ENCODE measurements at regions not wholly inside any gene's neighbourhood (a gene's known extent, or its start where the extent isn't known, plus 50 kb on each side); places are given as distances from the start of the nearest gene placed in this dataset.

- Histone ChIP-seq H3K27ac (no peak overlapping the region), H3K36me3 (replicated peaks) (no peaks in the 10 kb centered on the region), H3K27me3 (replicated peaks) (no peaks in the 10 kb centered on the region), H3K4me3 (ENCODE audit: low read depth, low read length) (no peak overlapping the region)
- in situ Hi-C loops (cut with HindIII; ENCODE audit: low pct_ligation_motif_present, low sequenced_read_pairs), result no loop called here
- TF ChIP-seq CTCF (IDR thresholded peaks at IDR 0.05; ENCODE audit: low read depth, low read length, missing control alignments), result no peak
- DNase-seq, result no peak
Observed at GRCh38 chr6:22884456-22884855, 315.1 kb downstream of the HDGFL1 start.

- no peak overlapping the region for H3K27ac ChIP-seq
- no peaks in the 10 kb centered on the region for H3K36me3 ChIP-seq (replicated peaks)
- in situ Hi-C loops (cut with HindIII; ENCODE audit: low pct_ligation_motif_present, low sequenced_read_pairs), result no loop called here
- H3K27me3 ChIP-seq (replicated peaks), result no peaks in the 10 kb centered on the region
- DNase-seq, result peak; percentile 31
- H3K4me3 ChIP-seq (ENCODE audit: low read depth, low read length), result no peak overlapping the region
- no peak for TF ChIP-seq CTCF (IDR thresholded peaks at IDR 0.05; ENCODE audit: low read depth, low read length, missing control alignments)
Observed at GRCh38 chr6:22886650-22887581, 317.6 kb downstream of the HDGFL1 start.

GRCh38 chr6:22888163-22888752, 318.9 kb downstream of the HDGFL1 start:
- Histone ChIP-seq H3K27ac (no peak overlapping the region), H3K36me3 (replicated peaks) (no peaks in the 10 kb centered on the region), H3K4me3 (ENCODE audit: low read depth, low read length) (no peak overlapping the region), H3K27me3 (replicated peaks) (no peaks in the 10 kb centered on the region)
- no peak for DNase-seq
- in situ Hi-C loops (cut with HindIII; ENCODE audit: low pct_ligation_motif_present, low sequenced_read_pairs), result no loop called here
- TF ChIP-seq CTCF (IDR thresholded peaks at IDR 0.05; ENCODE audit: low read depth, low read length, missing control alignments), result no peak

- H3K27me3 ChIP-seq (replicated peaks), result no peaks in the 10 kb centered on the region
- H3K27ac ChIP-seq, result peak overlapping the region; percentile 72
- DNase-seq, result no peak
- no peak overlapping the region for H3K4me3 ChIP-seq (ENCODE audit: low read depth, low read length)
- TF ChIP-seq CTCF (IDR thresholded peaks at IDR 0.05; ENCODE audit: low read depth, low read length, missing control alignments), result no peak
- H3K36me3 ChIP-seq (replicated peaks), result no peaks in the 10 kb centered on the region
- in situ Hi-C loops (cut with HindIII; ENCODE audit: low pct_ligation_motif_present, low sequenced_read_pairs), result no loop called here
Observed at GRCh38 chr6:22891934-22892333, 322.6 kb downstream of the HDGFL1 start.

- DNase-seq, result peak; percentile 91
- Histone ChIP-seq H3K36me3 (replicated peaks) (no peaks in the 10 kb centered on the region), H3K27ac (peak overlapping the region; percentile 72), H3K4me3 (ENCODE audit: low read depth, low read length) (no peak overlapping the region), H3K27me3 (replicated peaks) (no peaks in the 10 kb centered on the region)
- no peak for TF ChIP-seq CTCF (IDR thresholded peaks at IDR 0.05; ENCODE audit: low read depth, low read length, missing control alignments)
- in situ Hi-C loops (cut with HindIII; ENCODE audit: low pct_ligation_motif_present, low sequenced_read_pairs), result no loop called here
Observed at GRCh38 chr6:22892452-22892851, 323.1 kb downstream of the HDGFL1 start.
